ENCODE measurements at regions not wholly inside any gene's neighbourhood (a gene's known extent, or its start where the extent isn't known, plus 50 kb on each side); places are given as distances from the start of the nearest gene placed in this dataset.

GRCh38 chr21:43331111-43331961 lies 95.6 kb downstream of the SIK1 start:
- H3K4me1 ChIP-seq (replicated peaks in 1 of 4; ENCODE audit: control insufficient read depth in 3 of 4, insufficient read depth in 4 of 4, low read length in 3 of 4): peaks cover 0 to 14% (median 9%) of the 10 kb centered on the region in 4 experiments; a peak in 6 of 7 replicates
- H4K20me1 ChIP-seq (replicated peaks in 1 of 2; ENCODE audit: control insufficient read depth in 1 of 2, insufficient read depth in 2 of 2, low read length in 2 of 2): peaks cover 0 to 2% of the 10 kb centered on the region in 2 experiments
- no peak overlapping the region for H2BK12ac ChIP-seq (ENCODE audit: low read depth, low read length)
- H4K8ac ChIP-seq (ENCODE audit: extremely low read depth, insufficient read depth, low read length): no peak overlapping the region; the same call in 1 of the 2 replicates
- peaks cover 2% of the 10 kb centered on the region; the same call in 1 of the 2 replicates for H3K79me1 ChIP-seq (ENCODE audit: low read depth, low read length)
- CTCF ChIA-PET (ENCODE audit: partially characterized antibody): interaction anchor here (0.7 to 1.0 kb wide), 3 partner anchors 10 to 55 kb away, joined by 3 read pairs; no protein-coding TSS in a partner anchor
- H3K9me3 ChIP-seq (ENCODE audit: insufficient read depth in 2 of 2, low read depth in 1 of 2, low read length in 1 of 2): no peaks in the 10 kb centered on the region; a peak in 1 of 4 replicates
- H2BK15ac ChIP-seq (ENCODE audit: low read length): no peak overlapping the region
- no peak overlapping the region for H3K9ac ChIP-seq (replicated peaks in 1 of 4; ENCODE audit: extremely low read depth in 1 of 4, low read depth in 3 of 4, low read length in 3 of 4)
- no peak overlapping the region for H3K4me2 ChIP-seq (ENCODE audit: insufficient read depth in 1 of 2, low read depth in 2 of 2, low read length in 2 of 2)
- H3K27me3 ChIP-seq (replicated peaks in 1 of 4; ENCODE audit: control insufficient read depth in 3 of 4, extremely low read depth in 1 of 4, insufficient read depth in 3 of 4, low read length in 3 of 4): no peaks in the 10 kb centered on the region; a peak in 1 of 7 replicates
- no peak overlapping the region for H3K18ac ChIP-seq (ENCODE audit: extremely low read depth, low read length)
- H3K56ac ChIP-seq (replicated peaks; ENCODE audit: insufficient read length, low read depth, low read length): no peak overlapping the region
- H2BK20ac ChIP-seq (ENCODE audit: low read length): no peak overlapping the region
- no peak overlapping the region for H2AK5ac ChIP-seq (ENCODE audit: low read depth, low read length)
- POLR2A ChIA-PET (ENCODE audit: partially characterized antibody): interaction anchor here (1.3 kb wide), 1 partner anchor 10 kb away, joined by 3 read pairs; no protein-coding TSS in a partner anchor
- no peak overlapping the region for H2BK5ac ChIP-seq (ENCODE audit: low read depth, low read length)
- peaks cover 7% of the 10 kb centered on the region; the same call in 1 of the 2 replicates for H3K23me2 ChIP-seq (ENCODE audit: low read depth, low read length)
- no peak overlapping the region for H3K4ac ChIP-seq (replicated peaks; ENCODE audit: insufficient read length, low read depth, low read length)
- H3K23ac ChIP-seq (ENCODE audit: insufficient read length): no peak overlapping the region
- no peak overlapping the region for H2AFZ ChIP-seq (ENCODE audit: low read length)
- no peak overlapping the region for H3K14ac ChIP-seq (ENCODE audit: insufficient read length)
- DNase-seq (ENCODE audit: low read depth in 1 of 2, low spot score in 2 of 2): no peak
- no peaks in the 10 kb centered on the region for H3K36me3 ChIP-seq (ENCODE audit: control insufficient read depth in 2 of 4, insufficient read depth in 4 of 4, low read length in 3 of 4)
- no peak overlapping the region for H3K27ac ChIP-seq (ENCODE audit: low read depth, low read length)
- no peak overlapping the region for H3K4me3 ChIP-seq (ENCODE audit: extremely low read depth in 1 of 4, insufficient read depth in 2 of 4, low read depth in 3 of 4, low read length in 4 of 4)
- TF ChIP-seq GABPA (IDR thresholded peaks at IDR 0.05; ENCODE audit: borderline replicate concordance, insufficient read depth, low read length) (no peak), EP300 (IDR thresholded peaks at IDR 0.05; ENCODE audit: borderline replicate concordance in 1 of 2, low read depth in 2 of 2, low read length in 2 of 2) (no peak), RFX5 (IDR thresholded peaks at IDR 0.05; ENCODE audit: borderline replicate concordance, low read depth, low read length) (no peak), E2F6 (IDR thresholded peaks at IDR 0.05) (no peak), RXRA (IDR thresholded peaks at IDR 0.05; ENCODE audit: insufficient read depth, low read depth, low read length) (no peak), TAF1 (IDR thresholded peaks at IDR 0.05; ENCODE audit: low read depth, low read length) (no peak), CHD2 (IDR thresholded peaks at IDR 0.05; ENCODE audit: low read length) (no peak)
- WGBS, 2 experiments (ENCODE audit: extremely low coverage in 1 of 2, insufficient coverage in 1 of 2, insufficient read length in 1 of 2, insufficient replicate concordance in 2 of 2, low coverage in 1 of 2, low lambda C conversion rate in 2 of 2, missing lambda C conversion rate in 1 of 2): 81% methylated on average over 26 of the region's 26 CpGs; no CpG with 5 or more reads in 1 of the 2 experiments
- no peak overlapping the region for H4K91ac ChIP-seq (replicated peaks; ENCODE audit: insufficient read length, low read length)
- no peaks in the 10 kb centered on the region for H3K79me2 ChIP-seq (ENCODE audit: control insufficient read depth in 1 of 2, insufficient read depth in 2 of 2, low read length in 2 of 2)
- no peak for FAIRE-seq
- H2BK120ac ChIP-seq (replicated peaks; ENCODE audit: low read depth, low read length): no peak overlapping the region
- H4K5ac ChIP-seq (ENCODE audit: insufficient read length, low read depth, low read length): no peak overlapping the region

Measured in H1 (cell line).